HG02981 (cell line): ENCODE measurements at regions not wholly inside any gene's neighbourhood (a gene's known extent, or its start where the extent isn't known, plus 50 kb on each side); places are given as distances from the start of the nearest gene placed in this dataset.
"Not testable (repeated sequence)": the region's sequence is repeated elsewhere in the genome, so short reads cannot be mapped to it uniquely, and the experiment has no call there.

Source experiments
- ATAC-seq: cut with Tn5 transposase; IDR thresholded peaks from one replicate; pipeline ENCODE4 v1.9.1; 2021; ENCODE audit warnings: mild to moderate bottlenecking, moderate library complexity; ENCODE audit not compliant: unreplicated experiment

DNA sequence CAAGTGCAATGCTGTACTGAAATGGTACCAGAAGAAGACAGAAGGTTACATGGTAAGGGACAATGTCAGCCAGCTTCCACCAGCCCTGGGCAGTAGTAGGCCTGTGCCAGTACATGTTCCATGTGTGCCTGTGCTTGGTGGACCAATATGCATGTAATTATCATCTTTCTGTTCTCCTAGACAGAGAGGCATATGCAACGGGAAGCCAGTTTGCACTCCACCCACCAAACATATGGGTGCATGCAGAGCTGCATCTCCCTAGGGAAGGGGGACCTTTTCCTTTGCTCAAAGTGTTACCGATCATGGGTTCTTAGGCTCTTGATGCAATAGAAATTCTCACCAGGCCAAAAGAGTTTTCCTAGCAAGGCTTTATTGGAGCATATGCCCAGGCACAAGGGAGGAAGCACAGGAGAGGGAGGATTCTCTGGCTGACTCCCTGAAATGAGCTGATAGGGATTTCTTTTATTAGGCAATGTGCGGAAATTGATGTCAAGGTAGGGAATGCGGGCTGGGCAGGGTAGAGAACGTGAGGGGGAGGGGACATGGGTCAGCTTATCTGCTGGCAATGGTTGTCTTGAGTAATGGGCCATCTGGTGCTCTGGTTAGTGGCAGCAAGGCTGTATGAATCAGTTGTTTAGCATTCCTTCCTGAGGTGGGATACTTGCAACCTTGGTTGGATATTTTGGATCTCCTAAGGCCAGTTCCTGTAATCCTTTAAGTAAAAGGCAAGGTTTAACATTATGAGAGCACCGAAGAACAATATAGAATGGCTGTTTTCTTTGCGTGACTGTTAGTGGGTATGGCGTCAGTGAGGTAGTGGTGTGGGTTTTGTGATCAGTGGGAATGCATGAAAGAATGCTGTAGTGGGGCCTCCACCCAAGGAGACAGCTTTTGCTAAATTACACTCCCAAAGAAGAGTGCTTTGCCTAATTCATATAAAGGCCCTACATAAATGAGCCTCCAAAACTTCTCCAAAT is 102.5 kb downstream of the CDRT15L2 start:
- ATAC-seq, result not testable (repeated sequence)

DNA sequence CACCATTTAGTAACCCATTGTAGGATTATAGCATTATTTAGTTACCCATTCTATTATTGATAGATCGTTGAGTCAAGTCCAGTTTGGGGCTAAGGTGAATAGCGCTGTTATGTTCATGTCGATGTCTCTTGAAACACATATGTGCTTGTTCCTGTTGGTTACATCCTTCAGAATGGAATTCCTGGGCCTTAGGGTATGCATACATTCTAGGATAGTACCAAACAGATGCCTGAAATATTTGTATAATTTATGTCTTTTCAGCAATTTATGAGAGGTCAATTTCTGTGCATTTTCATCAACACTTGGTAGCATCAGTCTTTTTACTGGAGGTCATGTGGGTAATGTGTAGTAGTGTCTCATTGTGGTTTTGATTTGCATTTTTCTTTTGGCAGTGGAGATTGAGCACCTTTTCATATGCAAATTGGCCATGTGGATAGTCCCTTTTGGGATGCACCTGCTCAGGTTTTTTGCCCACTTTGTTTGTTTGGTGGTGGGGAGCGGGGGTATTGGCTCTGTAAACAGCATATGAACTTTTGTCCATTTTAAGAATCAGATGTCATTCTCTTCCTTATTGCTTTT is 104.2 kb downstream of the CDRT15L2 start:
- ATAC-seq, result not testable (repeated sequence)

DNA sequence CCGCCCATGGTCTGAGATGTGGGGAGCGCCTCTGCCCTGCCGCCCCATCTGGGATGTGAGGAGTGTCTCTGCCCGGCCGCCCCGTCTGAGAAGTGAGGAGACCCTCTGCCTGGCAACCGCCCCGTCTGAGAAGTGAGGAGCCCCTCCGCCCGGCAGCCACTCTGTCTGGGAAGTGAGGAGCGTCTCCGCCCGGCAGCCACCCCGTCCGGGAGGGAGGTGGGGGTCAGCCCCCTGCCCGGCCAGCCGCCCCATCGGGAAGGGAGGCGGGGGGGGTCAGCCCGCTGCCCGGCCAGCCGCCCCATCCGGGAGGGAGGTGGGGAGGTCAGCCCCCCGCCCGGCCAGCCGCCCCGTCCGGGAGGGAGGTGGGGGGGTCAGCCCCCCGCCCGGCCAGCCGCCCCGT is 105.5 kb downstream of the CDRT15L2 start:
- not testable (repeated sequence) for ATAC-seq

DNA sequence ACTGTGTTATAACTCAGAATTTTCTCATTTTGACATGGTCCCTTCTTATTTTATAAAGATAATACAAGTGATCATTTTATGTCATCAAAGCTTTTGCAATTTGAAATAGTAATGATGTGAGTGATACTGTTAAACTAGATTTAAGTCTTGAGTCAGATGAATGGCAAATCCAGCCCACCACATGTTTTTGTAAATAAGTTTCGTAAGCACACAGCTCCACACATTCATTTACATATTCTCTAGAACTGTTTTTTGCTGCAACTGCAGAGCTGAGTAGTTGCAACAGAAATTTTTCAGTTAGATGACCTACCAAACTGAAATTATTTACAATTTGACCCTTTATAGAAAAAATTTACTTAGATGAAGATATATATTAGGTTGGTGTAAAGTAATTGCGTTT is 108.1 kb downstream of the CDRT15L2 start:
- ATAC-seq, result not testable (repeated sequence)

DNA sequence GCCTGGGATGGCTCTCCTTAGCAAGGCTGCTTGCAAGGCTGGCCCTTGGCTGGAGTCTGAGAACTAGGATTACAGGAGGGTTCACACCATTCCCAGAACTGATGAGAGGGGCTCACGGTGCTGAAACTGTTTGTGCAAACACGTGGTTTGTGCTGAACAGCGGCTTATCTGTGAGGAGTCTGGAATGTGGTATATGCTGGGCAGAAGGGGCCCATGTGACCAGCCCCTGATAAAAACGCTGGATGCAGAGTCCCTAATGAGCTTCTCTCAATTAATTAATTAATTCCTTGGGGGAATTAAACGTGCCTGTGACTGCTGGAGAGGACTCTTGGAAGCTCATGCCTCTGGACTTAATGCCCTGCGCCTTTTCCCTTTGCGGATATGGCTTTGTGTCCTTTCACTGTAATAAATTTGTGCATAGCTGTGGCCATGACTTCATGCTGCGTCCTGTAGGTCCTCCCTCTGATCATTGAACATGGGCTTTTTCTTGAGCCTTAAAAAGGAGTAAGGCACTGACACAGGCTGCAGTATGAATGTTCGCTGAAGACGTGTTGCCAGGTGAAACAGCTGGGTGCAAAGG is 109.7 kb downstream of the CDRT15L2 start:
- not testable (repeated sequence) for ATAC-seq

DNA sequence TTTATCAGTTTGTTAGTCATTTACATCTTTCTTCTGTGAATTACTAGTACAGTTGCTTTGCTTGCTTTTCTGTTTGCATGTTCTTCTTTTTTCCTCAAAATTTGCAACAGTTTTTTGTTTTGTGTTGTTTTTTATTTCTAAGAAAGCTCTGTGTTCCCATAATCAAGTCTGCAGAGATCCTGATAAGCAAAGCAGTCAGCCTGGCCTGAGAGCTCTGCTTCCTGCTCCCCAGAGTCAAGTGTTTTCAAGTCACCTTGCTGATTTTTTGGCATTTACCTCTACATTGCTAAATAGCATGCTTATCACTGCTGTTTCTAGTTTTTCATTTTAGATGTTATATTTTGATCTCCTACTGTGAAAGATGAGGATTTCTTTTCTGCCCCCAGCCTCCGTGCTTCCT is 113.2 kb downstream of the CDRT15L2 start:
- ATAC-seq, result not testable (repeated sequence)

DNA sequence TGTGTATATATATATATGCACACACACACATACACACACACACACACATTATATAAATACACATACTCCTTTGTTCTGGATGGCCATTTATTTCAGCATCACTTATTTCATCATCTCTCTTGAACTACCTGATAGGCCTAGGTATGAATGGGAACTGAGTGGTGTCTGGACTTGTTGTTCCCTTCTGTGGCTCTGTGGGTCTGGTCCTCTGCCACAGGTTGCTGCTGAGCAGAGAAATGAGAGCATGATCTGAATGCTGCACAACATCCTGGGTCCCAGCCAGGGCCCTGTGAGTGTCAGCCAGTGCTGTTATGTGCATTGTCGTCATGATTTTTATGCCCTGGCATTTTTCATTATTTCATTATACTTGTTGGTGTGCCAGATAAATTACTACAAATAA is 116.3 kb downstream of the CDRT15L2 start:
- not testable (repeated sequence) for ATAC-seq

DNA sequence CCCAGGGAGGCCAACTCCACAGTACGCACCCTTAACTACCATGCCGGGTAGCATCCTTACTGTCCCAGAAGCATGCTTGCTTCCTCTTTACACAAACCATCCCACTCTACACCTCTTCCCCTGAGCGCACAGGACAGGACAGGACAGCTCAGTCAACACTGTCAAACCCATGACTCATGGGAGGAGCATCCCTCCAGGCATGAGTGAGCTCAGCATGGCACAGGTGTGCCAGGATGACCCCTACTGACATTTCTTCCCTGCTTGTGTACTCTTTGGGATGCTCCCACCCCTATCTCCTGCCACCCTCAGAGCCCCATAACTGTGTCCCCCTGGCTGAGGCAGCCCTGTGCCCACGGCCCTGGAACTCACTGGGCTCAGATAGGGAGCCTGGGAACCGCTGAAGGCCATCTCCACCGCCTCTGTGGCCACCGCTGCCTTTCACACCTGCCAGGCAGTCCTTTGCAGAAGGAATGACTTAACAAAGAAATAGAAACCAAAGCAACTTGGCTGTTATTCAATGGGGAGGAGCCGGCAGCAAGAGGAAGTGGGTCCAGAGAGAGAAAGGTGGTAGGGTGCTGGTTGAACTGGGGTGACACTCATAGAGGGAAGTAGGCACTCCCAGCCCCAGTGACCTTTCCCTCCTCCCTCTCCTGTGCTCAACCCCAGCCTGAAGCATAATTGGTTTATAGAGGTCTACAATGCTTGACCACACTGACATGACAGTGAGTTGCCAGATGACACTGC is 119.1 kb downstream of the CDRT15L2 start:
- peak; percentile 90 for ATAC-seq

DNA sequence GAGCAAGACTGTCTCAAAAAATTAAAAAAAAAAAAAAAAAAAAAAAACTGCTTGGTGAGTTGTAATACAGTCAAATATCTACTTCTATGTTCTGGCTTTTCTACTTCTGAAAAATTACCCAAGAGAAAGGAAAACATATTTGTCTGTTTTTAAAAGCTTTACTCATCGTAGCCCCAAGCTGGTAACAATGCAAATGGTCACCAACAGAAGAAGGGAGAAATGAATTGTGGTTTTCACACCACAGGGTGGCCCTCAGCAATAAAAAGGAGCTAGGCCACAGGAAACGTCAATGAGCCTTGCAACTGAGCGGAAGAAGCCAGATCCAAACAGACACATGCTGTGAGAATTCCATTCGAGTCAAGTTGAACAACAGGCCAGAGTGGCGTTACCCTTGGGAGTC is 121.0 kb downstream of the CDRT15L2 start:
- ATAC-seq, result not testable (repeated sequence)

DNA sequence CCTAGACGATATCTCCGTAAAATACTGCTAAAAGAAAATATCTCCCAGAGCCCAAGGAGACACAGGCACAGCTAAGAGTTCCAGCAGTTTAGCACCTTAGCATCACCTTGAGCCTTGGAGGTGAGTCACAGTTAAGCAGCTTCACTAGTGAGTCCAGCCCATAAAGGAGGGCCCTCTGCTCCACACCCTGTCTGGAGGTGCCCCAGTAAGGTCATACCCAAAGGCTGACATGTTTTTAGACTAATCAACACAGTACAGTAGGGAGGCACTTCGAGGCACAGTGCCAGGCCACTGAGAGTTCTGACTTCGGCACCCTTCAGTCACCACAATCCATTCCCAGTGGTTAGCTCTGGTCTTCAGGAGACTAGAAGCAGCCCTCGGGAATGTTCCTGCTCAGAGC is 121.8 kb downstream of the CDRT15L2 start:
- ATAC-seq, result not testable (repeated sequence)

DNA sequence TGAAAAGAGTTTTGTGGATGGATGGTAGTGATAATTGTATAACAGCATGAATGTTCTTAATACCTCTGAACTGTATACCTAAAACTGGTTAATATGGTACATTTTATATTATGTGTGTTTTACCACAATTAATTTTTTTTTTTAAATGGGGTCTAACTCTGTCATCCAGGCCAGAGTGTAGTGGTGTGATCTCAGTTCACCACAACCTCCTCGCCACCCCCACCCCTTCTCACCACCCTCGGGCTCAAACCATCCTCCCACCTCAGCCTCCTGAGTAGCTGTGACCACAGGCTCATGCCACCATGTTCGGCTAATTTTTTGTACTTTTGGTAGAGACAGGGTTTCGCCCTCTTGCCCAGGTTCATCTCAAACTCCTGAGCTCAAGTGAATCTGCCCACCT is 123.2 kb downstream of the CDRT15L2 start:
- no peak for ATAC-seq

DNA sequence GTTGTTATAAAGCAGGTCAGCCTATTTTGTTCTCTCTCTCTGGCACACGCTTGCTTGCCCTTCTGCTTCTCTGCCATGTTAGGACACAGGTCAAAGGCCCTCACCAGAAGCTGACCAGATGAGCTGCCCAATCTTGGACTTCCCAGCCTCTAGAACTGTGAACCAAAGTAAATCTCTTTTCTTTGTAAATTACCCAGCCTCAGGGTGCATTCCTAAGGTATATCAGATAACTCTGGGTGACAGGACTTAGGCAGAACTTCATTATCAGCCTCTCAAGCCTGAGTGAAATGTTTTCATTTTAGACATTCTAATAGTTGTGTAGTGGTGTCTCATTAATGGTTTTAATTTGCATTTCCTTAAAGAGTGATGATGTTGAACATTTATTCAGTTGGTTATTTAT is 124.3 kb downstream of the CDRT15L2 start:
- ATAC-seq, result no peak

DNA sequence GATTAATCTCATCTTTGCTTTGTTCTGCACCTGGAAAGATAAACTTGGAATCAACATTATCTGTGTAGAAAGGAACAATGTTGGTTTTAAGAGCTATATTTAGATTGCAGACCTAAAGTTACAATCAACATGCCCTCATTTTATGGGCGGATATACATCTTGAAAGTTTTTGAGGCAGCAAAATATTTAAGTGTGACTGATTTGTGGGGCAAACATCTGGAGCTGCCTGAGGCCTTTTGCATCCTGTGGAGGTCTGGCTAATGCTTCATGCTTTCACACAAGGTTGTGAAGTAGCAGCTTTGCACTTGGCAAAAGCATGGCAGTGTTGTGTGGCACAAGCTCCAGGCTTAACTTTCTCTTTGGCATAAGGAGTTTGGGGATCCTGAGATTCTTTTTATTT is 125.7 kb downstream of the CDRT15L2 start:
- ATAC-seq, result not testable (repeated sequence)

DNA sequence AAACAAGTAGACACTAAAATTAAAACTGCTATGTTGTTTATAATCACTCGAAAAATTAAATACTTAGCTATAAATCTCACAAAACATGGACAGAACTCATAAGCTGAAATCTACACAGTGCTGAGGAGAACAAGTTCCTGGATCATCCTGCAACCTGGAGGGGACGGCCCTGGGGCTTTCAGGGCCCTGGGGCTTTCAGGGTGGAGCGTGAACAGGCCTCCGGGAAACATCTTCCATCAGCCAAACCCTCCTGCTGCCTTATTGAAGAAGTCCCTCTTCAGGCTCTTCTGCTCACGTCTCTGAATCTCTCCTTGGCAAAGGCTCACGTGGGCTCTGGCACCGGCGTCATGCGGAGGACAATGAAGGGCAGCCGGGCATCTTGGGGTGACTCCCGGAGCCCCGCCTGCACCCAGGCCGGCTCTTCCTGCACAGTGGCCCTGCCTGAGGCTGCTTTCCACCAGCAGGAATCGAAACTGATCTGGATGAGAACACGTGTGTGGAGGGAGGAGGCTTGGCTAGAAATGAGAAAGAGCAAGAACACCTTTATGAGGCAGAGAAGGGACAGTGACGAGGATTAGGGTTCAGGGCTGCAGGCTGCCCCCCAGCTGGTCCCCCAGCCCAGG is 127.3 kb downstream of the CDRT15L2 start:
- ATAC-seq, result no peak

DNA sequence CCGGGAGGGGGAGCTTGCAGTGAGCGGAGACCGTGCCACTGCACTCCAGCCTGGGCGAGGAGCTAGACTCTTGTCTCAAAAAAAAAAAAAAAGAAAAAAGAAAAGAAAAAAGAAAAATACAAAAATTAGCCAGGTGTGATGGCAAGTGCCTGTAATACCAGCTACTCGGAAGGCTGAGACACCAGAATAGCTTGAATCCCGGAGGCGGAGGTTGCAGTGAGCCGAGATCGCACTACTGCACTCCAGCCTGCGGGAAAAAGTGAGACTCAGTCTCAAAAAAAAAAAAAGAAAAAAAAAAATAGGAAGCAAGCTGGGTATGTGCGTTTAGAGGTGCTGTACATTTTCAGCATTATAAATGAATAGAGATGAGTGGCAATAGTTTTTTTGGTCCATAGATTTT is 129.3 kb downstream of the CDRT15L2 start:
- ATAC-seq, result not testable (repeated sequence)

DNA sequence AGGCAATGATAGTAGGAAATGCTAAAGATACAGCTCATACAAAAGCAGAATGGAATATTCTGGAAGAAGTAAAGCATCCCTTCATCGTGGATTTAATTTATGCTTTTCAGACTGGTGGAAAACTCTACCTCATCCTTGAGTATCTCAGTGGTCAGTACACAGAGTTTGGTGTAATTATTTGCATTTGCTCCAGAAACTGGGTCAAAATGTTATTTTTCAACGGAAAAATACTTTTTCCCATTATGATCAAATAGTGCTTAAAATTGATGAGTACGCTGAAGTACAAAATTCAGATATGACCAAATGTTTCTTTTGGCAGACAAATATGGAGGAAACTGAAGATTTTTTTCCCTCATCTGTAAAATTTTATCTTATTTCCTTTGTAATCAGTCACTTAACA is 137.0 kb downstream of the CDRT15L2 start:
- not testable (repeated sequence) for ATAC-seq

DNA sequence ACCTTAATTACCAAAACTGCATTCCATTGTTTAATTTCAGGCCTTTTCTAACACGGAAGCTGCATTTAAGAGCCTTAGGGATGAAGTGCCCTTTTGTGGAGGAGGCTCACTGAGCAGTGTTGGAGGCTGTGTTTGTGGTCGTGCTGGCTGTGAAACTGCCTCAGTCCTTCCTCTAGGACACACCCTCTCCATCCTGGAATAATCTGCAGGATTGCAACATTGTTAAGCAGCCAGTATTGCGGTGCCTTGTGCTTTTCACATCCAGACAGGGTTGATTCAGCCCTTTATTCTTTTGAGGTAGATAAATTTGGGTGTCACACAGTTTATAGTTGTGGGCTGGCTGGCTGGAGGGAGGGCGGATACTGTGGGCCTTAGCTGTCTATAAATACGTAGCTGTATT is 141.6 kb downstream of the CDRT15L2 start:
- ATAC-seq, result no peak

DNA sequence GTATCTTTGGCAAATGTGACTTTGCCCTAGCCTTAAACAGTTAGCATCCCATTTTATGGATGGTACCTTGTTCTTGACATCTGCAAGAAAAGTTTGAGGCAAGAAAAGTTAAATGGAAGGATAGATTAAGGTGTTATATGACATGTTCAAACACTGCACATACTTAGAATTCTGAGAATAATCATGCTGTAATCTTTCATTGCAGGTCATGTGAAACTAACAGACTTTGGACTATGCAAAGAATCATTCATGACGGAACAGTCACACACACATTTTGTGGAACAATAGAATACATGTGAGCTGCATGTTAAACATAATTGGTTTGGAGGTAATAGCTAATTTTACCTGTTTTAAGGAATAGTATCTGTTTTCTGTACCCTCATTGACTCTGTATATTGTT is 144.9 kb downstream of the CDRT15L2 start:
- not testable (repeated sequence) for ATAC-seq

DNA sequence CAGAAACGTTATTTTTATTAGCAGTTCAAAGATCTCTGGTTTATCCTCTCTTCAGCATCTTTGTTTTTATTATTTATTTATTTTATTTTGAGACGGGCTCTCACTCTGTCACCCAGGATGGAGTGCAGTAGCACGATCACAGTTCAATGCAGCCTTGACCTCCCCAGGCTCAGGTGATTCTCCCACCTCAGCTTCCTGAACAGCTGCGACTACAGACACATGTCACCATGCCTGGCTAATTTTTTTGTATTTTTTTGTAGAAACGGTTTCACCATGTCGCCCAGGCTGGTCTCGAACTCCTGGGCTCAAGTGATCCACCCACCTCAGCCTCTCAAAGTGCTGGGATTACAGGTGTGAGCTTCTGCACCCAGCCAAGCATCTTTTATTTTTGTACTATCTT is 147.7 kb downstream of the CDRT15L2 start:
- ATAC-seq, result not testable (repeated sequence)

DNA sequence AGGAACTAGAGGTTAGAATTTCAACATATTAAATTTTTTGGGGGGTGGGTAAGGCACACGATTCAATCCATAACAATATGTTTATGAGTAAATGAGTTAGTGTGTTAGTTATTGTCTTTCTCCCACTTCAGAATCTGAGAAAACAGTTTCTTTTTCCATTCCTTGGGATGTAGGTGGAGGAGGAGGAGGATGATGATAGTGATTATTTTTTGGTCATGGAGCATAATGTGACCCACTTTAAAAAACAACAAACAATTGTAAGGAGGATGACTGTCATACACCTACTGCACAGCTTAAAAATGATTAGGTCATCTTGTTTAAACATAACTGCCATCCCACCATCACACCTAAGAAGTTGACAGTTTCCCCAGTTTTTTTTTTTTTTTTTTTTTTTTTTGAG is 148.7 kb downstream of the CDRT15L2 start:
- ATAC-seq, result no peak

DNA sequence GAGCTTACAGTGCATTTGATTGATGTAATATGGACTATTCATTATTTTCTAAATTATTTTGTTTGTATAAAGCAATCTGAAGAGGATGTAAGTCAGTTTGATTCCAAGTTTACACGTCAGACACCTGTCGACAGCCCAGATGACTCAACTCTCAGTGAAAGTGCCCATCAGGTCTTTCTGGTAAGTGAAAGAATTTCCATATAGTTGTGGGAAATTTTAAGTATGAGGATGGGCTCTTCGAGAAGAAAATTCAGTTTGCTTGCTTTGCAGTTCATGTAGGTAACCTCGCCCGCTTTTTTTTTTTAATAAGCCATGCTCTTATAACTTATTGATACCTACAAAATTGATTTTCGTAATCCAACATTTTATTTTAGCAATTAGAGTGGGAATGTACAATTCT is 151.6 kb downstream of the CDRT15L2 start:
- ATAC-seq, result not testable (repeated sequence)
